ENCODE measurements at regions not wholly inside any gene's neighbourhood (a gene's known extent, or its start where the extent isn't known, plus 50 kb on each side); places are given as distances from the start of the nearest gene placed in this dataset.

DNA sequence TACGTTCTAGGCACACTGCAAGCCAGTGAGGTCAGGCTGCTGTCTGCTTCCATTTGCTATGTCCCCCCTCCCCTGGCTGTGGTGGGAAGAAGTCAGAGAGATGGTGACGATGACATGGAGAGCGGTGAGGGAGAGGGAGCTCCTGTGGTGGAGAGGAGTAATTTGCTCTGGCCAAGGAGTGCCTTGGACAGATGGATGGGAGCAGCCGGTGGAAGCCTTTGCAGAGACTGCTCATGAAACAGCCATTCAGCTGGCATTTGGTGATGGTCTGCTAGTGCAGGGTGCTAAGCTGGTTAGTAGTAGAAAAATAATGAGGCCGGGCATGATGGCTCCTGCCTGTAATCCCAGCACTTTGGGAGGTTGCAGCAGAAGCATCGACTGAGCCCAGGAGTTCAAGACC is 124.1 kb downstream of the FHDC1 start:
- H3K27ac Mint-ChIP-seq = no peak overlapping the region
- no peak overlapping the region for H4K5ac ChIP-seq (ENCODE audit: insufficient read length, low read depth, low read length)
- no peaks in the 10 kb centered on the region for H3K79me2 ChIP-seq (ENCODE audit: insufficient read depth, low read length)

More for the DNA sequence above, 124.1 kb downstream of the FHDC1 start:
- Histone ChIP-seq H4K8ac (replicated peaks; ENCODE audit: insufficient read length, low read depth, low read length) (no peak overlapping the region), H3K4ac (ENCODE audit: low read depth, low read length) (no peak overlapping the region), H3K4me1 (ENCODE audit: insufficient read depth, low read length) (peaks cover 4% of the 10 kb centered on the region; the same call in 1 of the 2 replicates), H3K23me2 (ENCODE audit: insufficient read length, low read depth, low read length, poor library complexity, severe bottlenecking) (no peaks in the 10 kb centered on the region), H3K56ac (ENCODE audit: insufficient read length, low read depth, low read length) (no peak overlapping the region), H3T11ph (ENCODE audit: low read length) (no peak overlapping the region), H3K18ac (ENCODE audit: insufficient read length, low read depth, low read length) (no peak overlapping the region), H3K23ac (ENCODE audit: insufficient read length, low read depth, low read length) (no peak overlapping the region), H3K27me3 (ENCODE audit: insufficient read depth, low read length) (no peaks in the 10 kb centered on the region), H3K9me3 (ENCODE audit: control insufficient read depth, low read depth, low read length) (no peaks in the 10 kb centered on the region), H2BK120ac (ENCODE audit: low read depth, low read length, poor library complexity, severe bottlenecking) (no peak overlapping the region), H2AK5ac (ENCODE audit: insufficient read length, low read length) (no peak overlapping the region), H4K91ac (ENCODE audit: insufficient read length, low read depth, low read length) (no peak overlapping the region), H2AFZ (ENCODE audit: low read length) (no peak overlapping the region), H2BK20ac (ENCODE audit: low read depth, low read length, poor library complexity, severe bottlenecking) (no peak overlapping the region), H3K14ac (ENCODE audit: insufficient read depth, low read length) (no peak overlapping the region; the same call in 1 of the 2 replicates), H2BK5ac (ENCODE audit: insufficient read length, low read length) (no peak overlapping the region), H3K79me1 (ENCODE audit: insufficient read depth, low read depth, low read length, poor library complexity, severe bottlenecking) (no peaks in the 10 kb centered on the region), H2BK12ac (ENCODE audit: insufficient read length, low read depth, low read length) (no peak overlapping the region), H3K4me2 (ENCODE audit: insufficient read depth, insufficient read length, low read length) (no peak overlapping the region), H3K27ac (ENCODE audit: insufficient read length, low read depth, low read length) (no peak overlapping the region), H4K20me1 (ENCODE audit: control insufficient read depth, insufficient read depth, insufficient read length) (no peaks in the 10 kb centered on the region), H2BK15ac (ENCODE audit: low read depth, low read length) (no peak overlapping the region), H3K9ac (ENCODE audit: extremely low read depth, insufficient read length, low read length) (no peak overlapping the region)
- Mint-ChIP-seq H3K27me3 (ENCODE audit: low read depth) (no peaks in the 10 kb centered on the region), H3K4me1 (peaks cover 4 to 11% of the 10 kb centered on the region in 2 experiments), H3K36me3 (ENCODE audit: insufficient read depth in 1 of 3, low read depth in 3 of 3) (no peaks in the 10 kb centered on the region), H3K4me3 (no peak overlapping the region), H3K9me3 (no peaks in the 10 kb centered on the region)
- TF ChIP-seq, protein P1, sequence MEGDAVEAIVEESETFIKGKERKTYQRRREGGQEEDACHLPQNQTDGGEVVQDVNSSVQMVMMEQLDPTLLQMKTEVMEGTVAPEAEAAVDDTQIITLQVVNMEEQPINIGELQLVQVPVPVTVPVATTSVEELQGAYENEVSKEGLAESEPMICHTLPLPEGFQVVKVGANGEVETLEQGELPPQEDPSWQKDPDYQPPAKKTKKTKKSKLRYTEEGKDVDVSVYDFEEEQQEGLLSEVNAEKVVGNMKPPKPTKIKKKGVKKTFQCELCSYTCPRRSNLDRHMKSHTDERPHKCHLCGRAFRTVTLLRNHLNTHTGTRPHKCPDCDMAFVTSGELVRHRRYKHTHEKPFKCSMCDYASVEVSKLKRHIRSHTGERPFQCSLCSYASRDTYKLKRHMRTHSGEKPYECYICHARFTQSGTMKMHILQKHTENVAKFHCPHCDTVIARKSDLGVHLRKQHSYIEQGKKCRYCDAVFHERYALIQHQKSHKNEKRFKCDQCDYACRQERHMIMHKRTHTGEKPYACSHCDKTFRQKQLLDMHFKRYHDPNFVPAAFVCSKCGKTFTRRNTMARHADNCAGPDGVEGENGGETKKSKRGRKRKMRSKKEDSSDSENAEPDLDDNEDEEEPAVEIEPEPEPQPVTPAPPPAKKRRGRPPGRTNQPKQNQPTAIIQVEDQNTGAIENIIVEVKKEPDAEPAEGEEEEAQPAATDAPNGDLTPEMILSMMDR (conservative IDR thresholded peaks at IDR 0.05) = no peak
- WGBS (ENCODE audit: extremely low coverage, insufficient read length, low lambda C conversion rate) = no CpG with 5 or more reads among the region's 6 CpGs
- DNase-seq = no peak

Measured in H9 (cell line).